WERI-Rb-1 (cell line): ENCODE measurements at regions not wholly inside any gene's neighbourhood (a gene's known extent, or its start where the extent isn't known, plus 50 kb on each side); places are given as distances from the start of the nearest gene placed in this dataset.
A peak's percentile ranks its signal among the peaks of the same experiment; 100 is the strongest.

Experiments used
- DNase-seq: peaks from one replicate; pipeline ENCODE4 v3.0.0-alpha.2; 2020
- H3K27ac ChIP-seq: fragments of 250-450 bp; sonication (Bioruptor Pico); 2 replicates; pipeline ENCODE4 v1.5.1; 2020; ENCODE audit warnings: mild to moderate bottlenecking, moderate library complexity
- H3K27me3 ChIP-seq: fragments of 250-450 bp; sonication (Bioruptor Pico); 2 replicates; pipeline ENCODE4 v1.5.1; 2021; ENCODE audit warnings: mild to moderate bottlenecking, low read depth, moderate library complexity; ENCODE audit not compliant: insufficient read depth, severe bottlenecking
- H3K36me3 ChIP-seq: fragments of 250-450 bp; sonication (Bioruptor Pico); 2 replicates; pipeline ENCODE4 v1.5.1; 2020; ENCODE audit warnings: mild to moderate bottlenecking, moderate library complexity
- H3K4me3 ChIP-seq: 2 replicates; pipeline ENCODE4 v1.5.1; 2011; ENCODE audit warnings: low read depth, mild to moderate bottlenecking, control low read depth, low read length
- H3K9me3 ChIP-seq: fragments of 250-450 bp; sonication (Bioruptor Pico); 2 replicates; pipeline ENCODE4 v1.5.1; 2021; ENCODE audit warnings: mild to moderate bottlenecking, moderate library complexity; ENCODE audit not compliant: severe bottlenecking
- CTCF ChIP-seq: IDR thresholded peaks from 2 replicates; pipeline ENCODE4 v1.5.1; 2011; ENCODE audit warnings: low read depth, mild to moderate bottlenecking, control low read depth, inconsistent platforms, low read length

GRCh38 chr2:120536141-120536540 is 190.2 kb downstream of the INHBB start:
- no peak for DNase-seq

GRCh38 chr2:120538691-120539423 is 192.9 kb downstream of the INHBB start:
- Histone ChIP-seq H3K27me3 (no peaks in the 10 kb centered on the region), H3K9me3 (no peaks in the 10 kb centered on the region), H3K4me3 (no peak overlapping the region), H3K36me3 (no peaks in the 10 kb centered on the region), H3K27ac (no peak overlapping the region; the same call in 1 of the 2 replicates)
- no peak for DNase-seq
- TF ChIP-seq CTCF: no peak

More at GRCh38 chr2:120536141-120536540, 190.2 kb downstream of the INHBB start:
- Histone ChIP-seq H3K4me3 (no peak overlapping the region), H3K9me3 (no peaks in the 10 kb centered on the region), H3K36me3 (no peaks in the 10 kb centered on the region), H3K27me3 (no peaks in the 10 kb centered on the region), H3K27ac (no peak overlapping the region)
- TF ChIP-seq CTCF: no peak

- TF ChIP-seq CTCF: no peak
- Histone ChIP-seq H3K36me3 (no peaks in the 10 kb centered on the region), H3K9me3 (no peaks in the 10 kb centered on the region), H3K27me3 (no peaks in the 10 kb centered on the region), H3K4me3 (no peak overlapping the region), H3K27ac (no peak overlapping the region; the same call in 1 of the 2 replicates)
- no peak for DNase-seq
These were observed 193.5 kb downstream of the INHBB start for GRCh38 chr2:120539424-120539936.

GRCh38 chr2:120539937-120540718 is 194.2 kb downstream of the INHBB start:
- Histone ChIP-seq H3K4me3 (no peak overlapping the region), H3K27ac (peak overlapping the region; percentile 33), H3K27me3 (no peaks in the 10 kb centered on the region), H3K36me3 (no peaks in the 10 kb centered on the region), H3K9me3 (no peaks in the 10 kb centered on the region)
- no peak for TF ChIP-seq CTCF
- peak; percentile 61 for DNase-seq

DNA sequence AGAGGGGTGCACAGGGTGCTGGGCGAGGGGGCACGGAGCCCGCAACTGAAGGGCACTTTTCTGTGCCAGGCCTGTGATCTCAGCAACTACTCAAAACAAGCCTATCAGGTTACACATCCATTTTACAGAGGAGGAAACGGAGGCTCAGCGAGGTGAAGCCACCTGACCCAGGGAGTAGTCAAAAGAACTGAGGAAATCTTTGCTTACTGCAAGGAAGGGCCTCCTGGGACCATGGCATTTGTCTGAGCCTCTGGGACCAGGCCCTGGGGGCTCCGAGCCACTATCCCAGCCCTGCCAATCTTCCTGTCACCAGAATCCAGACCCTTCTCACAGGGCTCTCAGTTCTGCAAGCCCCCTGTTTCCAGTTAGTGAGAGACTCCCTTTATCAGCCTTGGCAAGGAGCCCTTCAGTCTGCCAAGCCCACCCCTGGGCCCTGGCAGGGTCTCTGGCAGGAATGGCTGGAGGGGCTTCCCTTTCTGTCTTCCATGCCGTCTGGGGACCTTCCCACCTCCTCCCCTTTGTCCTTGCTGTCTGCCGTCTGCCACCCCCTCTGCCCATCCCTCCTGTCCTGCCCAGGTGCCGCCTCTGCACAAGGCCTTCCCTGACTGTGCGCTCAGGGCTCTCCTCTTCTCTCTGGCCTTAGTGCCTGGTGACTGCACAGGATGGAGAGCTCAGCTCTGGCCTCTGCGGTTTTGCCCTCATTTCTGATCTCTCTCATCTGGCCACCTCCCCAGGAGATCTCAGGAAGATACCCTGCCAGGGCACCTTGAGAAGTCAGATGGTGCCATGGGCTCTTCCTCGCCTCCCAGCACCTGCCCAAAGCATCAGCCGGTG is 194.7 kb upstream of the GLI2 start:
- H3K27ac ChIP-seq: peak overlapping the region; percentile 33; the same call in 1 of the 2 replicates
- no peak for DNase-seq
- H3K9me3 ChIP-seq: no peaks in the 10 kb centered on the region
- no peak overlapping the region for H3K4me3 ChIP-seq
- H3K36me3 ChIP-seq: no peaks in the 10 kb centered on the region
- H3K27me3 ChIP-seq: no peaks in the 10 kb centered on the region
- TF ChIP-seq CTCF: no peak
